ENCODE measurements at regions not wholly inside any gene's neighbourhood (a gene's known extent, or its start where the extent isn't known, plus 50 kb on each side); places are given as distances from the start of the nearest gene placed in this dataset.

DNA sequence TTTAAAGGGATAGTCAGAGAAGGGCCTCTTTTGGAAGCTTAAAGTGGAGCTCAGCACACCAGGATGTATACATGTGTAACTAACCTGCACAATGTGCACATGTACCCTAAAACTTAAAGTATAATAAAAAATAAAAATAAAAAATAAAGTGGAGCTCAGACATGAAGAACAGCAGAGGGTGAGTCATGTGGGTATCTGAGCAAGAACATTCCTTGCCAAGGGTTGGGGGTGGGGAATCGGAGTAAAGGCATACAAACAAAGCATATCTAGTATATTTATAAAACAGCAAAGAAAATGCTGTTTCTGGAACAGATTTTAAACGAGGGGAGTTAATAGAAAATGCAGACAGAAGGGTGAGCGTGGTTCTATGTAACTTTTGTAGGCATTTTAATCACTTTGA is 562.6 kb upstream of the ANO3 start:
- TF ChIP-seq, protein P1, sequence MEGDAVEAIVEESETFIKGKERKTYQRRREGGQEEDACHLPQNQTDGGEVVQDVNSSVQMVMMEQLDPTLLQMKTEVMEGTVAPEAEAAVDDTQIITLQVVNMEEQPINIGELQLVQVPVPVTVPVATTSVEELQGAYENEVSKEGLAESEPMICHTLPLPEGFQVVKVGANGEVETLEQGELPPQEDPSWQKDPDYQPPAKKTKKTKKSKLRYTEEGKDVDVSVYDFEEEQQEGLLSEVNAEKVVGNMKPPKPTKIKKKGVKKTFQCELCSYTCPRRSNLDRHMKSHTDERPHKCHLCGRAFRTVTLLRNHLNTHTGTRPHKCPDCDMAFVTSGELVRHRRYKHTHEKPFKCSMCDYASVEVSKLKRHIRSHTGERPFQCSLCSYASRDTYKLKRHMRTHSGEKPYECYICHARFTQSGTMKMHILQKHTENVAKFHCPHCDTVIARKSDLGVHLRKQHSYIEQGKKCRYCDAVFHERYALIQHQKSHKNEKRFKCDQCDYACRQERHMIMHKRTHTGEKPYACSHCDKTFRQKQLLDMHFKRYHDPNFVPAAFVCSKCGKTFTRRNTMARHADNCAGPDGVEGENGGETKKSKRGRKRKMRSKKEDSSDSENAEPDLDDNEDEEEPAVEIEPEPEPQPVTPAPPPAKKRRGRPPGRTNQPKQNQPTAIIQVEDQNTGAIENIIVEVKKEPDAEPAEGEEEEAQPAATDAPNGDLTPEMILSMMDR (IDR thresholded peaks at IDR 0.05; ENCODE audit: low read depth, low read length) = no peak
- TF ChIP-seq EZH2phosphoT487 (IDR thresholded peaks at IDR 0.05; ENCODE audit: low read depth) = no peak
